PC-9 (cell line): ENCODE measurements at regions not wholly inside any gene's neighbourhood (a gene's known extent, or its start where the extent isn't known, plus 50 kb on each side); places are given as distances from the start of the nearest gene placed in this dataset.
"Not testable (repeated sequence)": the region's sequence is repeated elsewhere in the genome, so short reads cannot be mapped to it uniquely, and the experiment has no call there.

Experiments used
- BruUV-seq: library from RNA; stranded (reverse); fragments of 400-500 nt; replicated peaks from 2 replicates; lab custom pipeline; 2021; lab: Mats Ljungman, UMichigan
- CTCF ChIA-PET: fragments of 300-600 bp; sonication (Branson Sonifier 250); formaldehyde crosslinking; loops from one replicate; lab custom pipeline; 2022; ENCODE audit warnings: antibody characterized with exemption; lab: Charles Lee
- POLR2A ChIA-PET: fragments of 300-600 bp; sonication (Branson Sonifier 250); formaldehyde crosslinking; loops from one replicate; lab custom pipeline; 2022; ENCODE audit warnings: antibody characterized with exemption; ENCODE audit not compliant: unreplicated experiment; lab: Charles Lee
- DNase-seq, 2 experiments: peaks; one replicate each; pipeline versions ENCODE4 v3.0.0 to v3.0.0-alpha.2; 2015 to 2022; ENCODE audit warnings: mixed read lengths in 1 of 2
- H2AFZ ChIP-seq: fragments of 200-600 bp; sonication (generic); 2 replicates; pipeline ENCODE4 v1.8.1; 2017; ENCODE audit warnings: antibody characterized with exemption
- H3F3A ChIP-seq: fragments of 200-600 bp; sonication (generic); 2 replicates; pipeline ENCODE4 v1.8.1; 2017; ENCODE audit warnings: antibody characterized with exemption, mild to moderate bottlenecking, low read depth; ENCODE audit not compliant: insufficient read depth
- H3K27ac ChIP-seq: fragments of 200-600 bp; sonication (generic); 2 replicates; pipeline ENCODE4 v1.6.1; 2016; ENCODE audit warnings: mixed run types
- H3K27me3 ChIP-seq: fragments of 200-600 bp; sonication (generic); 2 replicates; pipeline ENCODE4 v1.6.1; 2016; ENCODE audit warnings: low read depth, mixed run types; ENCODE audit not compliant: insufficient read depth
- H3K36me3 ChIP-seq: fragments of 200-600 bp; sonication (generic); 2 replicates; pipeline ENCODE4 v1.6.1; 2016; ENCODE audit warnings: low read depth, mixed run types
- H3K4me1 ChIP-seq: fragments of 200-600 bp; sonication (generic); replicated peaks from 2 replicates; pipeline ENCODE4 v1.6.1; 2016; ENCODE audit warnings: mixed run types; ENCODE audit not compliant: insufficient read depth
- H3K4me2 ChIP-seq: fragments of 200-600 bp; sonication (generic); 2 replicates; pipeline ENCODE4 v1.6.1; 2017; ENCODE audit warnings: mixed run types
- H3K4me3 ChIP-seq: fragments of 200-600 bp; sonication (generic); 2 replicates; pipeline ENCODE4 v1.6.1; 2016; ENCODE audit warnings: mixed run types
- H3K79me2 ChIP-seq: fragments of 200-600 bp; sonication (generic); 2 replicates; pipeline ENCODE4 v1.6.1; 2017; ENCODE audit warnings: low read depth, mixed run types
- H3K9me2 ChIP-seq: fragments of 200-600 bp; sonication (generic); 2 replicates; pipeline ENCODE4 v1.8.1; 2017; ENCODE audit warnings: mild to moderate bottlenecking; ENCODE audit not compliant: insufficient read depth
- H3K9me3 ChIP-seq: fragments of 200-600 bp; sonication (generic); 2 replicates; pipeline ENCODE4 v1.8.1; 2016; ENCODE audit warnings: low read depth; ENCODE audit not compliant: insufficient read depth
- H4K20me1 ChIP-seq: fragments of 200-600 bp; sonication (generic); 2 replicates; pipeline ENCODE4 v1.8.1; 2017; ENCODE audit not compliant: insufficient read depth
- EZH2 ChIP-seq: fragments of 200-600 bp; sonication (generic); IDR thresholded peaks from 2 replicates; pipeline ENCODE4 v1.8.0; 2017; ENCODE audit warnings: antibody characterized with exemption, low read depth
- intact Hi-C: fragments of 100-400 bp; cut with micrococcal nuclease; formaldehyde crosslinking; loops from one replicate; pipeline ENCODE4 v1.10.0; 2022; ENCODE audit not compliant: unreplicated experiment
- TF ChIP-seq, protein P1 (sequence below): fragments of 200-600 bp; sonication (generic); conservative IDR thresholded peaks from 2 replicates; pipeline ENCODE4 v1.6.1; 2017; ENCODE audit warnings: mixed run types, antibody characterized with exemption, mild to moderate bottlenecking, moderate library complexity

DNA sequence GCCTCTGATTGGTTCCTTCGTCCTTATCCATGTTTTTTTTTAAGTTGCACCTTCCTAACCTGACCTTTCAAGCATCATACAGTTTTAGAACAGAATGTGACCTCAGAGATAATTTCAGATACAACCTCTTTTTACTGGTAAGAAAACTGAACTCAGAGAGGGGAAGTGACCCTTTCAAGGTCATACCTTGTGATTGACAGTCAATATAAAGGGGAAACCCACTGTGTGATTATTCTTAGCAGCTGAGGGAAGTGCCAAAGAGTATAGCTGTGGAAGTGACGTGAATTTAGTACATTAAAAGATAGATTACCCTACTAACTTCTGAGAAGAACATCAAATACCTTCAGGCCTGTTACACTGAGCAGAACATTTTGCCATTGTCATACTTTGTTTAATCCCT is 319.4 kb downstream of the NEK10 start:
- Histone ChIP-seq H4K20me1 (no peaks in the 10 kb centered on the region), H2AFZ (no peak overlapping the region), H3K79me2 (no peaks in the 10 kb centered on the region), H3K4me3 (no peak overlapping the region), H3K27me3 (no peaks in the 10 kb centered on the region), H3K4me2 (no peak overlapping the region), H3F3A (no peaks in the 10 kb centered on the region), H3K36me3 (no peaks in the 10 kb centered on the region), H3K9me2 (no peaks in the 10 kb centered on the region), H3K9me3 (no peaks in the 10 kb centered on the region; the same call in 1 of the 2 replicates), H3K4me1 (no peaks in the 10 kb centered on the region), H3K27ac (no peak overlapping the region)
- TF ChIP-seq, protein P1, sequence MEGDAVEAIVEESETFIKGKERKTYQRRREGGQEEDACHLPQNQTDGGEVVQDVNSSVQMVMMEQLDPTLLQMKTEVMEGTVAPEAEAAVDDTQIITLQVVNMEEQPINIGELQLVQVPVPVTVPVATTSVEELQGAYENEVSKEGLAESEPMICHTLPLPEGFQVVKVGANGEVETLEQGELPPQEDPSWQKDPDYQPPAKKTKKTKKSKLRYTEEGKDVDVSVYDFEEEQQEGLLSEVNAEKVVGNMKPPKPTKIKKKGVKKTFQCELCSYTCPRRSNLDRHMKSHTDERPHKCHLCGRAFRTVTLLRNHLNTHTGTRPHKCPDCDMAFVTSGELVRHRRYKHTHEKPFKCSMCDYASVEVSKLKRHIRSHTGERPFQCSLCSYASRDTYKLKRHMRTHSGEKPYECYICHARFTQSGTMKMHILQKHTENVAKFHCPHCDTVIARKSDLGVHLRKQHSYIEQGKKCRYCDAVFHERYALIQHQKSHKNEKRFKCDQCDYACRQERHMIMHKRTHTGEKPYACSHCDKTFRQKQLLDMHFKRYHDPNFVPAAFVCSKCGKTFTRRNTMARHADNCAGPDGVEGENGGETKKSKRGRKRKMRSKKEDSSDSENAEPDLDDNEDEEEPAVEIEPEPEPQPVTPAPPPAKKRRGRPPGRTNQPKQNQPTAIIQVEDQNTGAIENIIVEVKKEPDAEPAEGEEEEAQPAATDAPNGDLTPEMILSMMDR: no peak
- no peak for TF ChIP-seq EZH2
- no peak for DNase-seq
- intact Hi-C loops: no loop called here
- no TSS peak for BruUV-seq
- CTCF ChIA-PET: no interaction called here
- POLR2A ChIA-PET: no interaction called here

GRCh38 chr3:27051527-27051926 is 317.7 kb downstream of the NEK10 start:
- DNase-seq, H3K4me2 ChIP-seq, H2AFZ ChIP-seq, H3K79me2 ChIP-seq, CTCF ChIA-PET, H3K9me3 ChIP-seq, BruUV-seq, H3K9me2 ChIP-seq, H3K4me3 ChIP-seq, POLR2A ChIA-PET, H3K4me1 ChIP-seq, H3F3A ChIP-seq, H3K27ac ChIP-seq, H4K20me1 ChIP-seq, H3K36me3 ChIP-seq, intact Hi-C loops, H3K27me3 ChIP-seq: not testable (repeated sequence)

- no peak for DNase-seq
- H3K9me2 ChIP-seq: no peaks in the 10 kb centered on the region
- H2AFZ ChIP-seq: no peak overlapping the region
- POLR2A ChIA-PET: no interaction called here
- no peaks in the 10 kb centered on the region for H3K4me1 ChIP-seq
- TF ChIP-seq, protein P1: no peak
- no peak for TF ChIP-seq EZH2
- CTCF ChIA-PET: no interaction called here
- no peaks in the 10 kb centered on the region for H3K36me3 ChIP-seq
- no peaks in the 10 kb centered on the region for H3F3A ChIP-seq
- no peak overlapping the region for H3K27ac ChIP-seq
- H3K4me2 ChIP-seq: no peak overlapping the region
- H3K79me2 ChIP-seq: no peaks in the 10 kb centered on the region
- no peaks in the 10 kb centered on the region for H3K27me3 ChIP-seq
- intact Hi-C loops: no loop called here
- BruUV-seq: no TSS peak
- no peaks in the 10 kb centered on the region for H4K20me1 ChIP-seq
- H3K9me3 ChIP-seq: no peaks in the 10 kb centered on the region; the same call in 1 of the 2 replicates
- no peak overlapping the region for H3K4me3 ChIP-seq
Observed at GRCh38 chr3:27056326-27056725, 312.9 kb downstream of the NEK10 start.

DNA sequence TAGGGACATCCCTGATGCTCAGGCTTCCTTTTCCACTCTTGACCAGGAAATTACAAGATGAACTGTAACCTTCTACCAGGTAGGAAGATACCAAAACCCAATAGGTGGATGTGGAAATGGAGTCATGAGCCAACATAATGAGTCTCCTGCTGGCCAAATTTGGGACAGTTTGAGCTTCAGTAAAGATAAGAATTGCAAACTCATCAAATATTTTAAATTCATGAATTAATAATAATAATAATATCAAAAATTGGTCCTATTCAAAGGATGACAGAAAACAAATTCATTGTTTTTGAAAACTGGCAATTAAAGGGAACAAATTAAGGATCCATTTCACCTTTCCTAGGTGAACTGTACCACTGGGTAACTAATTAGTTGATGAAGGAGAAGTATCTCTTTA is 309.7 kb downstream of the NEK10 start:
- no TSS peak for BruUV-seq
- POLR2A ChIA-PET: no interaction called here

More for the DNA sequence above, 309.7 kb downstream of the NEK10 start:
- Histone ChIP-seq H3K4me3 (no peak overlapping the region), H2AFZ (no peak overlapping the region), H3F3A (no peaks in the 10 kb centered on the region), H4K20me1 (no peaks in the 10 kb centered on the region), H3K4me2 (no peak overlapping the region), H3K79me2 (no peaks in the 10 kb centered on the region), H3K27me3 (no peaks in the 10 kb centered on the region), H3K9me3 (no peaks in the 10 kb centered on the region), H3K4me1 (no peaks in the 10 kb centered on the region), H3K36me3 (no peaks in the 10 kb centered on the region), H3K27ac (no peak overlapping the region), H3K9me2 (no peaks in the 10 kb centered on the region)
- TF ChIP-seq, protein P1: no peak
- no peak for TF ChIP-seq EZH2
- DNase-seq: no peak
- intact Hi-C loops: no loop called here
- CTCF ChIA-PET: no interaction called here
